Epithelial cell of prostate (primary cell): ENCODE measurements at regions not wholly inside any gene's neighbourhood (a gene's known extent, or its start where the extent isn't known, plus 50 kb on each side); places are given as distances from the start of the nearest gene placed in this dataset.

Experiments
- DNase-seq: peaks from one replicate; pipeline ENCODE4 v3.0.0-alpha.2; 2011; ENCODE audit warnings: low read depth, low spot score
- H3K27ac ChIP-seq: fragments of 450-650 bp; 2 replicates; pipeline ENCODE4 v1.5.1; 2017; ENCODE audit warnings: mild to moderate bottlenecking

- no peak for DNase-seq
- no peak overlapping the region for H3K27ac ChIP-seq
Measured at GRCh38 chr1:221630236-221630635, 111.7 kb downstream of the DUSP10 start.

- DNase-seq: no peak
- no peak overlapping the region for H3K27ac ChIP-seq
Measured at GRCh38 chr1:221631556-221631955, 110.3 kb downstream of the DUSP10 start.

GRCh38 chr1:221632072-221632471 lies 109.8 kb downstream of the DUSP10 start:
- DNase-seq: no peak

GRCh38 chr1:221633841-221634409 lies 108.0 kb downstream of the DUSP10 start:
- no peak for DNase-seq
- H3K27ac ChIP-seq: no peak overlapping the region

More at GRCh38 chr1:221632072-221632471, 109.8 kb downstream of the DUSP10 start:
- H3K27ac ChIP-seq: no peak overlapping the region

GRCh38 chr1:221634606-221635005 lies 107.3 kb downstream of the DUSP10 start:
- DNase-seq: no peak
- H3K27ac ChIP-seq: no peak overlapping the region

- H3K27ac ChIP-seq: no peak overlapping the region
- no peak for DNase-seq
Measured at GRCh38 chr1:221635305-221635704, 106.6 kb downstream of the DUSP10 start.

- no peak for DNase-seq
- no peak overlapping the region for H3K27ac ChIP-seq
Measured at GRCh38 chr1:221636096-221636495, 105.8 kb downstream of the DUSP10 start.

- no peak for DNase-seq
- H3K27ac ChIP-seq: no peak overlapping the region
Measured at GRCh38 chr1:221636967-221637366, 104.9 kb downstream of the DUSP10 start.

- no peak overlapping the region for H3K27ac ChIP-seq
- no peak for DNase-seq
Measured at GRCh38 chr1:221637641-221638041, 104.2 kb downstream of the DUSP10 start.

- DNase-seq: no peak
- no peak overlapping the region for H3K27ac ChIP-seq
Measured at GRCh38 chr1:221638595-221638994, 103.3 kb downstream of the DUSP10 start.

GRCh38 chr1:221641811-221642210 lies 100.1 kb downstream of the DUSP10 start:
- no peak overlapping the region for H3K27ac ChIP-seq
- DNase-seq: no peak

- no peak overlapping the region for H3K27ac ChIP-seq
- DNase-seq: no peak
Measured at GRCh38 chr1:221643404-221644144, 98.3 kb downstream of the DUSP10 start.

GRCh38 chr1:221644145-221644448 lies 97.8 kb downstream of the DUSP10 start:
- no peak overlapping the region for H3K27ac ChIP-seq

GRCh38 chr1:221644663-221645258 lies 97.1 kb downstream of the DUSP10 start:
- no peak overlapping the region for H3K27ac ChIP-seq
- no peak for DNase-seq

More at GRCh38 chr1:221644145-221644448, 97.8 kb downstream of the DUSP10 start:
- no peak for DNase-seq

GRCh38 chr1:221648201-221648600 lies 93.7 kb downstream of the DUSP10 start:
- DNase-seq: no peak
- no peak overlapping the region for H3K27ac ChIP-seq
